Loucy (cell line): ENCODE measurements at regions not wholly inside any gene's neighbourhood (a gene's known extent, or its start where the extent isn't known, plus 50 kb on each side); places are given as distances from the start of the nearest gene placed in this dataset.

Experiments
- EZH2phosphoT487 ChIP-seq: fragments of 200-600 bp; IDR thresholded peaks from 2 replicates; pipeline ENCODE4 v1.6.1; 2018; ENCODE audit warnings: antibody characterized with exemption, mild to moderate bottlenecking, moderate library complexity, borderline replicate concordance
- TF ChIP-seq, protein P1 (sequence below): fragments of 200-600 bp; sonication (generic); conservative IDR thresholded peaks from 2 replicates; pipeline ENCODE4 v1.5.1; 2014; ENCODE audit warnings: mild to moderate bottlenecking, antibody characterized with exemption, low read length

DNA sequence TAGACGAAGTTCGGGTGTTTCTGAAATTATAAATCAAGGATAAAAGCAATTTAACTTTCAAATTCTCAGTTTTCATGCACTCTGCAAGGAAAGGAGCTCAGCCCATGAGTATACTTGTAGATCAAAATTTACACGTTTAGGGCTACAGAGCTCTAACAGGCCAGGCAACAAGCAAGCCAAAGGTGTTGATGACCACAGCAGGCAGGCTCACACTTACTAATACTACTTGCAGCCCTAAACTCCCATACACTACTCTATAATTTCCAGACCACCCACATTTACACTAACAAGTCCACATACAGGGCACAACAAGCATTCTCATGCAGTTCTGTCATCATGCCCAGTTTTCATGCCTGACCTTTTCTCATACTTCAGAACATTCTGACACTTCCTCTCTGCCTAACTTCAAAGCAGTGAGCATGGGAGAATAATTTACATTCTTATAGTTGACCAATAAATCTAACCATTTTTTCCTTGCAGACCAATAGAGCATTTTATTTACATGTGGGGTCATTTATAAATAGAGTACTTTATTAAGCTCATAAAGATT lies 124.7 kb upstream of the FRMD4B start:
- TF ChIP-seq, protein P1, sequence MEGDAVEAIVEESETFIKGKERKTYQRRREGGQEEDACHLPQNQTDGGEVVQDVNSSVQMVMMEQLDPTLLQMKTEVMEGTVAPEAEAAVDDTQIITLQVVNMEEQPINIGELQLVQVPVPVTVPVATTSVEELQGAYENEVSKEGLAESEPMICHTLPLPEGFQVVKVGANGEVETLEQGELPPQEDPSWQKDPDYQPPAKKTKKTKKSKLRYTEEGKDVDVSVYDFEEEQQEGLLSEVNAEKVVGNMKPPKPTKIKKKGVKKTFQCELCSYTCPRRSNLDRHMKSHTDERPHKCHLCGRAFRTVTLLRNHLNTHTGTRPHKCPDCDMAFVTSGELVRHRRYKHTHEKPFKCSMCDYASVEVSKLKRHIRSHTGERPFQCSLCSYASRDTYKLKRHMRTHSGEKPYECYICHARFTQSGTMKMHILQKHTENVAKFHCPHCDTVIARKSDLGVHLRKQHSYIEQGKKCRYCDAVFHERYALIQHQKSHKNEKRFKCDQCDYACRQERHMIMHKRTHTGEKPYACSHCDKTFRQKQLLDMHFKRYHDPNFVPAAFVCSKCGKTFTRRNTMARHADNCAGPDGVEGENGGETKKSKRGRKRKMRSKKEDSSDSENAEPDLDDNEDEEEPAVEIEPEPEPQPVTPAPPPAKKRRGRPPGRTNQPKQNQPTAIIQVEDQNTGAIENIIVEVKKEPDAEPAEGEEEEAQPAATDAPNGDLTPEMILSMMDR, result no peak
- TF ChIP-seq EZH2phosphoT487, result no peak
